ENCODE measurements at regions not wholly inside any gene's neighbourhood (a gene's known extent, or its start where the extent isn't known, plus 50 kb on each side); places are given as distances from the start of the nearest gene placed in this dataset.
A peak's percentile ranks its signal among the peaks of the same experiment; 100 is the strongest.

DNA sequence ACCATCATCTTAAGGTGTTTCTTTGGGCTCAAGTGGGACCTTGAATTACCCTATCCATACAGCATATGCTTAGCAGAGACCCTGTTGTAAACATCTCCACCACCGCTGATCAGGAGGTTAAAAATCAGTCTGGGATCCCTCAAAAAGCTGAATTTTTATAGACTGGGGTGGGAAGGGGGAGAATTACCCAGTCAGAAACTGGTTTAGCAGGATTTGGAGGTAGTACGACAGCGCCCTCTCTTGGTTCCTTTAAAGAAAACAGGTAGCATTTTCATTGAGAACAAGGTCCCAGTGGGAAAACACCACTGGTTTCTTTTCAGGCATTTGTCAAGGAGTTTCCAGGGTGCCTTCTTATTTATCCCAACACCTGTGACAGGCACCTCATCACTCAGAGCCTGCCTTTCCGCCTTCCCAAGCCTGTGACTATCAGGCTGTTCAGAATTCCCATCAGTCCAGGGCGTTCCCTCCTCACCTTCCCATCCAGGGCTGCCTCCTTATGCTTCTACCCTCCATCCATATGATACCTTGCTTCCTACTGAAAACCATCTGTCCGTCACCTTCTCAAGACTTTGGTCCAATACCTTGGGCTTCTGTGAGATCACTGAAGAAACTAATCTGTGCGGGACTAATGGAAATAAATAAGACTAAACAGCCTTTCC, 203.8 kb upstream of the RAI14 start:
- peak; percentile 12 for TF ChIP-seq CTCF (IDR thresholded peaks at IDR 0.05; ENCODE audit: low read depth, low read length)
- no peak for TF ChIP-seq POLR2A (IDR thresholded peaks at IDR 0.05; ENCODE audit: extremely low read depth, insufficient read length)
